ENCODE measurements at regions not wholly inside any gene's neighbourhood (a gene's known extent, or its start where the extent isn't known, plus 50 kb on each side); places are given as distances from the start of the nearest gene placed in this dataset.

- TF ChIP-seq CTCF (IDR thresholded peaks at IDR 0.05), result no peak
- Mint-ChIP-seq H3K36me3 (ENCODE audit: low read depth) (no peaks in the 10 kb centered on the region), H3K9me3 (no peaks in the 10 kb centered on the region), H3K4me3 (no peak overlapping the region), H3K27me3 (ENCODE audit: insufficient read depth) (no peaks in the 10 kb centered on the region; the same call in none of the 2 replicates), H3K4me1 (ENCODE audit: low read depth) (peaks cover 26% of the 10 kb centered on the region), H3K27ac (no peak overlapping the region)
- DNase-seq, result no peak
These were observed 68.5 kb upstream of the SEMA3A start for GRCh38 chr7:84263106-84263505.

GRCh38 chr7:84261509-84261908 lies 66.9 kb upstream of the SEMA3A start:
- H3K4me3 Mint-ChIP-seq, result no peak overlapping the region
- no peaks in the 10 kb centered on the region for H3K36me3 Mint-ChIP-seq (ENCODE audit: low read depth)
- peaks cover 34% of the 10 kb centered on the region for H3K4me1 Mint-ChIP-seq (ENCODE audit: low read depth)

GRCh38 chr7:84258628-84259027 lies 64.0 kb upstream of the SEMA3A start:
- peak; percentile 20 for DNase-seq
- Mint-ChIP-seq H3K27ac (no peak overlapping the region; the same call in 1 of the 2 replicates), H3K27me3 (ENCODE audit: insufficient read depth) (no peaks in the 10 kb centered on the region; the same call in 1 of the 2 replicates), H3K4me1 (ENCODE audit: low read depth) (peaks cover 23% of the 10 kb centered on the region), H3K9me3 (no peaks in the 10 kb centered on the region), H3K36me3 (ENCODE audit: low read depth) (0 out of 2 replicates have a peak, but pooled peaks cover 2% of the 10 kb centered on the region), H3K4me3 (no peak overlapping the region)
- TF ChIP-seq CTCF (IDR thresholded peaks at IDR 0.05), result no peak

More at GRCh38 chr7:84261509-84261908, 66.9 kb upstream of the SEMA3A start:
- Mint-ChIP-seq H3K27ac (no peak overlapping the region), H3K9me3 (no peaks in the 10 kb centered on the region), H3K27me3 (ENCODE audit: insufficient read depth) (no peaks in the 10 kb centered on the region; the same call in none of the 2 replicates)
- no peak for TF ChIP-seq CTCF (IDR thresholded peaks at IDR 0.05)
- DNase-seq, result no peak

GRCh38 chr7:84256571-84256971 lies 62.0 kb upstream of the SEMA3A start:
- Mint-ChIP-seq H3K27ac (no peak overlapping the region), H3K27me3 (ENCODE audit: insufficient read depth) (no peaks in the 10 kb centered on the region), H3K36me3 (ENCODE audit: low read depth) (0 out of 2 replicates have a peak, but pooled peaks cover 7% of the 10 kb centered on the region), H3K4me3 (no peak overlapping the region), H3K4me1 (ENCODE audit: low read depth) (peaks cover 30% of the 10 kb centered on the region), H3K9me3 (no peaks in the 10 kb centered on the region)
- DNase-seq, result no peak
- no peak for TF ChIP-seq CTCF (IDR thresholded peaks at IDR 0.05)

GRCh38 chr7:84251277-84251781 lies 56.7 kb upstream of the SEMA3A start:
- peak; percentile 58 for DNase-seq

More at GRCh38 chr7:84251277-84251781, 56.7 kb upstream of the SEMA3A start:
- H3K4me3 Mint-ChIP-seq, result no peak overlapping the region
- 0 out of 2 replicates have a peak, but pooled peaks cover 7% of the 10 kb centered on the region for H3K36me3 Mint-ChIP-seq (ENCODE audit: low read depth)
- peak overlapping the region; percentile 71 for H3K27ac Mint-ChIP-seq
- peaks cover 42% of the 10 kb centered on the region for H3K4me1 Mint-ChIP-seq (ENCODE audit: low read depth)
- no peaks in the 10 kb centered on the region for H3K27me3 Mint-ChIP-seq (ENCODE audit: insufficient read depth)
- H3K9me3 Mint-ChIP-seq, result no peaks in the 10 kb centered on the region
- TF ChIP-seq CTCF (IDR thresholded peaks at IDR 0.05), result no peak

All from HFFc6 (cell line).